RPMI7951 (cell line): ENCODE measurements at regions not wholly inside any gene's neighbourhood (a gene's known extent, or its start where the extent isn't known, plus 50 kb on each side); places are given as distances from the start of the nearest gene placed in this dataset.
"Not testable (repeated sequence)": the region's sequence is repeated elsewhere in the genome, so short reads cannot be mapped to it uniquely, and the experiment has no call there.

Source experiments
- DNase-seq: peaks from one replicate; pipeline ENCODE4 v3.0.0-alpha.2; 2012; ENCODE audit warnings: low read depth

- no peak for DNase-seq
Measured at GRCh38 chr9:82894961-82895821, 167.8 kb downstream of the RASEF start.

DNA sequence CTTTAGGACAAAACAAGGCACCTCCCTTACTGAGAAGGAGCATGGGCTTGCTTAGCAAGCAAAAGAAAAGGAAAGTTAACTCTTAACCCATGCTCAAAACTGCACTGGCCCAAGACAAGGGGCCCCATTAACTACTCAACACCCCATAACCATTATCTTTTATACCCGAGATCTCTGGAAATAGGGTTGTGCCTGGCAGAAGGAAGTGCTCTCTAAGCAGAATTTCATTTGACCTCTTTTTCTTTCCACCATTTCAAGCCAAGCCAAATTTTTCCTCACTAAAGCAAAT is 167.2 kb downstream of the RASEF start:
- no peak for DNase-seq

DNA sequence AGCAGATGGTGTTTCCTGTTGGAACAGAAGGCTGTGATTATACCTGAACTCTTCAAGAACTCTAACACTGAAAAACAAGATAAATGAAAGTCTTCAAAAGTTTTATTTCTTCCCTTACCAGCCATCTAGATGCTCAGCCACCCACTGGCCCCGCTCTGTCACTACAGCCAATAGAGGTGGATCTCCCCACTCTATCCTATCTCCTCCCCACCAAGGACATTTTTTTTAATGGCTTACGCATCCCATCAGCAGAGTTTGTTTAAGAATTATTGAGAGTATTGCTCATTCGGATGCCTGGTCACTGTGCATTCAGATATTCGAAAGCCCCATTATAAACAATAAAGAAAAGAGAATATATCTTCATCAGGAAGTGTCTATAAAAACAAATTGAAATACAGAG is 159.4 kb downstream of the RASEF start:
- no peak for DNase-seq

GRCh38 chr9:82911996-82912395 is 150.9 kb downstream of the RASEF start:
- no peak for DNase-seq

GRCh38 chr9:82912645-82913044 is 150.3 kb downstream of the RASEF start:
- no peak for DNase-seq

GRCh38 chr9:82916238-82916637 is 146.7 kb downstream of the RASEF start:
- DNase-seq, result not testable (repeated sequence)

GRCh38 chr9:82920154-82920553 is 142.8 kb downstream of the RASEF start:
- no peak for DNase-seq

DNA sequence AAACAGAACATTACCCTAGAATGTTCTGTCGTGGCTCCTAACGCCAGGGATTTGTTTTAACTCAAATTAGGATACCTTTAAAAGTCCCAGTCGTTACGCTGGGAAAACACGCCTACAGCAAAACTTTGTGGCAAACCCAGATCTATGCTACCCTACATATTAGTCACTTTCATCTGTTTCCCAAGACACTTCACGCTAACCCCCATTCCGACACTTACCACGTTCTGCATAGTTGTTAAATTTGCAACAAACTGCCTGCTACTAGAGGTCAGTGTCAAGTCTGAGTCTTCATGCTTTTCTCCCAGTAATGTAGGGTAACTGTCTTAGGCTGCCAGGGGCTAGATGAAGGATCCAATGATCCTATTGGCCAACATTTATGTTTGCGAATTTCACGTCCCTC is 140.3 kb downstream of the RASEF start:
- DNase-seq, result no peak

DNA sequence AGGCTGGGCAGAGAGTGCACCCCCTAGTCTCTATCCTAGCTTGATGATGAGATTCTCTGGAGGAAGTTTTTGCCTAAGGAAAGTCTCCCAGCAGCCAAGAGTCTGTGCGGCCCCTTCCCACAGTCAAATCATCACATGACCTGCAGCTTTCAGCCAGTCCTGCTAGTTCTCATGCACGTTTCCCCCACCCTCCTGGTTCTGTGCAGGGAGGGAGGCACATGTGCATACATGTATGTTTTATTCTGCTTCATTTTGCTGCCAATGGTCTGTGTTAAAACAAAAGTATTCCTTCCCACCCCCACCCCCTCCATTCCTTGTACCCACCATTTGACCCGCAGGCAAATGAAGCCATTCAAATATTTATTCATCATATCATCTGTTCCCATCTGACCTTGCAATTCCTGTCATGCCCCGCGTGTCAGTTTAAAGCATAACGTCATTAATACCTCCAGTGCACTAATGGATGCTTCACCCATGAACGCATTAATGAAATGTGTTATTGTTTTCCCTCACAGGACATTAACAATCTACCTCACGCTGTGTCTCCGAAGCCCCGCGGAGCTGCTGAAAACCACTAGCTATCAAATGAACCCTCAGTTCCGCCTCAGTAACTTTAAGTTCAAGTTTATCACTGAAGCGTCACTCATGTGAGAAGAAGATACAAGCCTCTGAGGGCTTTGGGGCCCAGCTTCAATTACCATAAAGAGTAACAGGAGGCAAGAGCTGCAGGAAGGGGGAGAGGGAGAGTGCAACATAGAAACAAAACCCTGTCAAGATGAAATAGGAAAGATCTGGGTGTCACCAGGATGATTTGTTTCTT is 139.6 kb downstream of the RASEF start:
- no peak for DNase-seq

GRCh38 chr9:82923912-82924605 is 138.9 kb downstream of the RASEF start:
- DNase-seq, result no peak
